Amniotic epithelial cell (primary cell): ENCODE measurements at regions not wholly inside any gene's neighbourhood (a gene's known extent, or its start where the extent isn't known, plus 50 kb on each side); places are given as distances from the start of the nearest gene placed in this dataset.
"Not testable (repeated sequence)": the region's sequence is repeated elsewhere in the genome, so short reads cannot be mapped to it uniquely, and the experiment has no call there.

Source experiments
- DNase-seq: peaks from one replicate; pipeline ENCODE4 v3.0.0-alpha.2; 2010; ENCODE audit warnings: low read depth

DNA sequence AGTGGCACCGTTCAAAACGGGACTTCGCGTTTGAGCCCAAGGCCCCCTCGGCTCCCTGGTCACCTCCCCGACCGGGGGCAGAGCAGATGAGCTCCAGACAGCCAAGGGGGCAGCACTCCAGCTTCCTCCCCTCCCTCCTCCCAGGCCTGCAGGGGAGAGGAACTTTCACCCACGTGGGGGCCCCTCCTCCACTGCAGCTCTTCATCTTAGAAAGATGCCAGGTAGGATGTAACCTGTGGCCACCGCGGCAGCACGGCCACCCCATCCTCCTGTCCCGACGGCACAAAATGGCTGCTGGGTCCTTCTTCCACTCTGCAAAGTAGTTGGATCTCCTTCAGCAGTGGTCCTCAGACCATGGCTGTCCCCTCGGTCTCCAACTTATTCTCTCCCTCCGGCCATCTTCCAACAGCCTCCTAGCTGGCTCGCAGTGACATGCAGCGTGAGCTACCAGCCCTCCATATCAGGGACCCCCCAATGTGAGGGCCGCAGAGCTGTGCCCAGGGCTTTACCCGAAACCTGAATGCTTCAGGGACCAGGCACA is 94.5 kb upstream of the ID2 start:
- DNase-seq: no peak

- DNase-seq: no peak
These were observed 93.7 kb upstream of the ID2 start for GRCh38 chr2:8587920-8588830.

DNA sequence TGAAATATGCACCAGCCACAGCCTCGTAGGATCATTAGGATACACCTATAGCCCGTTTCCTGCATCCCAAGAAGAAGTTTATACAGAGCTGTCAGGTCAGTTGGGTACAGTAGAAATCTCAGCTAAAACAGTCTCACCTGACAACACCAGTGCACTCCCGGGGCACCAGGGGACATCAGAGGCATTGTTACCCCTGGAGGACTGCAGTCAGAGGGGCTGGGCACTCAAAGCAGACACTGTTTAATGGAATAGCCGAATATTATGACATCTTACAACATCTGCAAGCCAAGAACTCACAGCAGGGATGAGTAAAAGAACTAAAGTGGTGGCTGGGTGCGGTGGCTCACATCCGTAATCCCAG is 93.0 kb upstream of the ID2 start:
- no peak for DNase-seq

- DNase-seq: no peak
These were observed 92.1 kb upstream of the ID2 start for GRCh38 chr2:8589721-8590120.

DNA sequence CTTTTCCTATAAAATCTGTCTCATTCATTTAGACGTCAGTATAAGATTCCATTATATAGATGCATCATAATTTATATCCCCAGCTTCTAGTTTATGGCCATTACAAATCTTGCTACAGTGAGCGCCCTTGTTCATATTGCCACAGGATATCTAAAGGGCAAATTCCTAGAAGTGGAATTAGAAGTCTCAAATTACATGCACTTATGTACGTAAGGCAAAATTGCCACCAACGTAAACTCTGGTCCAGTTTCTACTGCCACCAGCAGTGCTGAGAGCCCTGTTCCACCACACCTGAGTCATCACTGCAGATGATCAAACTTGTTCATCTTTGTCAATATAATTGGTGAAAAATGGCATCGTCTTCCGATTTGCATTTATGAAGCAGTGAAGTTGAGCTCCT is 90.9 kb upstream of the ID2 start:
- DNase-seq: no peak

DNA sequence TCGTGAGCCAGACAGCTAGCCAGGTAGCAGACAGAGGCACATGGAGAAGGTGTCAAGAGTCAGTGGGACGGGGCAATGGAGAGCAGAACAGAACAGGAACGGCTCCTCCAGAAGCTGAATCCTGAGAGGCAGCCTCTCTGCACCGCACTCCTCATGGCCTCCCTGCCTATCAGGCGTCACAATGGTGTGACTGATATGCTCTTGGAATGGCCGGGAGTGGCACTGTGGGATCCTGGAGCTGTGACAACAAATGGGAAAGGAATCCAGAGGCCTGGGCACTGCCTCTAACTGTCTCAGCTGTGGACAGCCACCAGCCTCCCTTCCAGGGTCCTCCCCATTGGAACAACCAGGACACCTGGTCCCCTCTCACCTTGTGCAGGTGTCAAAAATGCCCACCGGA is 89.1 kb upstream of the ID2 start:
- DNase-seq: no peak

DNA sequence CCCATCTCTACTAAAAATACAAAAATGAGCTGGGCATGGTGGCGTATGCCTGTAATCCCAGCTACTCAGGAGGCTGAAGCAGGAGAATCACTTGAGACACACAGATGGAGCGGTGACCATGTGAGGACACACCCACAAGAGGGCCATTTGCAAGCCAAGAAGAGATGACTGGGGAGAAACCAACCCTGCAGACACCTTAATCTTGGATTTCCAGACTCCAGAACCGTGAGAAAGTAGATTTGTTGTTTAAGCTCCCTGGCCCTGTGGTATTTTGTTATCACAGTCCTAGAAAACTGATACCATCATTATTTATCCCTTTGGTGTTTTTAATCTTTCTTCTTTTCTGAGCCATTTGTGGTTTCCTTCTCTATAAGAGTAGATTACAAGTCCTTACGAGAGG is 88.6 kb upstream of the ID2 start:
- peak; percentile 37 for DNase-seq

DNA sequence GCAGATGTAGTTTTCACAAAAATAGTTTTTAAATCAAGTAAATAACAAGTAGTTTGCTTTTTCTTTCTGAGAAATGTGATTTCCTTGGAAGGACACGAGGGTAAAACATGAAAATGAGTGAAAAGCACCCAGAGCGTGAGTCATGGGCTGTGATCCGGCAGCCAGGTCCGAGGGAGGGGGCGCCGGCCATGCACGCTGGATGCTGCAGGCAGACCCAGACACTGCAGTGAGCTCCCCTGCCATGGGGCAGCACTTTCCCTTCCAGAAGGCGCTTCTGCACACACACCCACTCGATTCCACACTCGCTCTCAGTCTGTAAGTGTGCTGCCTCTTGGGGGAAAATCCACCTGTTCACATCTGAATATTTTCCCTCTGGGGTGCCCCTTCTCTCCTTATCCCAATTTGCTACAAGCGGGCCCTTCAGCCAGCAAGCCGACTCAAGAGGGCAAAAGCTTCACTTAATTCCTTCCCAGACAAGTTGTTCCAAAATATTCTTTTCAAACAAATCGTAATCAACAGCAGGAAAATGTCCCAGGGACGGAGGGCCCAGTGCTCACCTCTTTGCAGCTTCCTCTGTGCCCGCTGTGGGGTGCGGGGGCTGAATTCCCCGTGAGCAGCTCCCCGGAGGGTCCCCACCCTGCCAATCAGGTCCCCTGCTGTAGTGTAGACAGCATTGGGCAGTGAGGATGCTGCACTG is 87.0 kb upstream of the ID2 start:
- DNase-seq: peak; percentile 25

GRCh38 chr2:8595428-8595805 is 86.4 kb upstream of the ID2 start:
- DNase-seq: no peak

DNA sequence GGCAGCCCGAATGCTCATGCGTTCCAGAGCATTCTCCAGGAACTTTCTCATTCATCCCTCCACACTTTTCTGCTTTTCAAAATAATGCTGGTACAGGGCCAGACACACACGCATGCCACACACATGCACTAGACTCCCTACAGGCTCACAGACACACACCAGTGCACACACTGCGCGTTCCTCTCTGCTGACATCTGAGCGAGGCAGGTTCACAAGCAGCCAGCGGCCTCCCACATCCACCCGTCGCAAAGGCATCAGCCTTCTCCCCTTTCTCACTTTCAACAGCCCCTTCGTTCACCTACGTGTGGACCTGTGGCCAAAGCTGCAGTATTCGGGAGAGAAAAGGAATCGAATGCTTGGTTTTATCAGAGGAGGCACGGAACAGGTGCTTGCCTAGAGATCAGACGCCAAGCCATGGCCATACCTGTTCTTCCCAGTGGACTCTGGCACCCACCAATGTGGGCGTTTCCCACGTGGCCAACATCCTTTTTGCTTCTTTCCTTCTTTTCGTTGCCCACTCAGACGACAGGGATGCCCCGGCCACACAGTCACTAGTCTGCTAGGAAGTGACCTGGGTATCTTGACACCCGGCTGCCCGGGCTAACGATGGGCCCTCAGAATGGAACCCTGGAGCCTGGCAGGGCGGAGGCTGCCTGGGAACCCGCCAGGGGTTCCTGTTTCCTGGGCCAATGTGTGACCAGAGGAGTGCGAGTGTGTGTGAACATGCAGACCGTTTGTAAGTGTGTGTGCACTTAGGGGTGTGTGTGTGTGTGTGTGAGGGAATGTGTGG is 85.8 kb upstream of the ID2 start:
- no peak for DNase-seq

DNA sequence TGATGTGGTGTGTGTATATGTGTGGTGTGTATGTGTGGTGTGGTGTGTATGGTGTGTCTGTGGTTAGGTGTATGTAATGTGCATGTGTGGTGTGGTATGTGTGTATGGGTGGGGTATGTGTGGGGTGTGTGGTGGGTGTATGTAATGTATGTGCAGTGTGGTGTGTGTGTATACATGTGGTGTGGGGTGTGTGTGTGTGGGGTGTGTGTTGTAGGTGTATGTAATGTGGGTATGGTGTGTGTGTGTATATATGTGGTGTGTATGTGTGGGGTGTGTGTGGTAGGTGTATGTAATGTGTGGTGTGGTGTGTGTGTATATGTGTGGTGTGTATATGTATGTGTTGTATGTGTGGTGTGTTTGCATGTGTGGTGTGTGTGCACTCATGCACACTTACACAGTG is 84.8 kb upstream of the ID2 start:
- DNase-seq: no peak

DNA sequence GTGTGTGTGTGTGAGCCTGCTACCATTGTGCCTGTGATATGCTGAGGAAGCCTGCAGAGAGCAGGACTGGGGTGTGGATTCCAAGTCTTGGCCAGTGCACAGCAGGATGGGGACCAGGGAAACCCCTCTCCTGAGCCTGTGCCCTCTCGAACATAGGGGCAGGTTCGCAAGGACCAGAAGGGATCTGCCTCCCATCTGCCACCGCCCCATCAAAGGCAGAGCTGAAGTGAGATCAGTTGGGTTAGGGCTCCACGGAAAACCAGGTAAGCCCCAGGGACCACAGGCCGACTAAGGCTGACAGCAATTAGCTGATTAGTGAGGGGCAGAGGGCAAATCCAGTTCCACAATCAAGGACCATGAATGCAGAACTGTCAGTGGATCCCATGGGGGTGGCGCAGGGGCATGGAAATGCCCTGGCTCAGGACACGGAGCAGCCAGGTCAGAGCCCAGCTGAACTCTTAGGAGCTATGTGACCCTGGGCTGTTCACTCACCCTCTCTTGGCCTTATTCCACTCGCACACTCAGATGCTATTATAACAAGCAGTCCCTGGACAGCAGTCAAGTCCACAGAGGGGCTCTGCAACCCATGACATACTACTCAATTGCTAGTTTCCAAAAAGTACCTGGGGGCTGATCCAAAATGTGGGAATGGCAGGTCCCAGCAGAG is 84.2 kb upstream of the ID2 start:
- no peak for DNase-seq

GRCh38 chr2:8598295-8599165 is 83.3 kb upstream of the ID2 start:
- DNase-seq: peak; percentile 97

GRCh38 chr2:8599421-8600242 is 82.2 kb upstream of the ID2 start:
- DNase-seq: no peak

- DNase-seq: no peak
These were observed 81.4 kb upstream of the ID2 start for GRCh38 chr2:8600456-8600855.

DNA sequence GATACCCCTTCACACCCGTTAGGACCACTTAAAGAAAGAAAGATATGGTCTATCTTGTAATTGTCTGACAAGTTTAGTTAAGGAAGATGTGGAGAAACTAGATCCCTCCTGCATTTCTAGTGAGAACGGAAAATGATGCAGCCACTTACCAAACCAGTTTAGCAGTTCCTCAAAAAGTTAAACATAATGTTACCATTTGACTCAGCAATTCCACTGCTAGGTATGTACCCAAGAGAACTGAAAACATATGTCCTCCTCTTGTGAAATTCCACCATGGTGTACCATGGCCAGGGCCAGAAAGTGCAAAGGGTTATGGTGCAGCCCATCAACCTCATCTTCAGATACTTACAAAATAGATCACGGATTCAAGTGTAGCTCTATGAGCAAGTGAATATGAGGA is 79.0 kb upstream of the ID2 start:
- DNase-seq: no peak

- DNase-seq: not testable (repeated sequence)
These were observed 78.5 kb upstream of the ID2 start for GRCh38 chr2:8603356-8603755.

DNA sequence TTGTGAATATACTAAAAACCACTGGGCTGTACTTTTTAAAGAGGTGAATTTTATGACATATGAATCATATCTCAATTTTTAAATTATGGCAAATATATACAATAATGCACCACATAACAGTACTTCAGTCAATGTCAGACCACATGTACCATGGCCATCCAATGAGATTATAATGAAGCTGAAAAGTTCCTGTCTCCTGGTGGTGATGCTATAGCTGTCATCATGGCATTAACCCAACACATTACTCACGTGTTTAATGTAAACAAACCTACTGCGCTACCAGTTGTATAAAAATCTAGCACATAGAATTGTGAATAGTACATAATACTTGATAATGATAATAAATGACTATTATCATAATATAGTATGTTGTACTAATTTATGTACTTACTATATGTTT is 77.6 kb upstream of the ID2 start:
- DNase-seq: no peak

DNA sequence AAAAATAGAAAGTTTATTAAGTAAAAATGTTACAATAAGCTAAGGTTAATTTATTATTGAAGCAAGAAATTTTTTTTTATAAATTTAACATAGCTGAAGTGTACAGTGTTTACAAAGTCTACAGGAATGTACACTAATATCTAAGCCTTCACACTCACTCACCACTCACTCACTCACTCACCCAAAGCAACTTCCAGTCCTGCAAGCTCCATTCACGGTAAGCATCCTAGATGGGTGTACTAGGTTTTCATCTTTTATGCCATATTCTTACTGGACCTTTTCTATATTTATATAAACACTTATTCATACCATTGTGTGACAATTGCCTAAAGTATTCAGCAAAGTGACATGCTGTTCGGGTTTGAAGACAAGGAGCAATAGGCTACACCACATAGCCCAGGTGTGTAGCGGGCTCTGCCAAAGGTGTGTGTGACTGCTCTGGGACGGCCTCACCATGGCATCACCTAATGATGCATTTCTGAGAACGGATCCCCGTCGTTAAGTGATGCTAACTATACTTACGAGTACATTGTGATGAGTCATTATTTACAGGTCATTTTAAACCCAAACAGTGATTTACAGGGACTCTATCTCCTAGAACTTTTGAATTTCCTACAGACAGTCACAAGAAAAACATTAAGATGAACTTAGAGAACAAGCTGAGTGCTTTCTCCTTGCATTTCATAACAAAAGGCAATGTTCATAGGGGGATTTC is 76.3 kb upstream of the ID2 start:
- peak; percentile 51 for DNase-seq
